ENCODE measurements at regions not wholly inside any gene's neighbourhood (a gene's known extent, or its start where the extent isn't known, plus 50 kb on each side); places are given as distances from the start of the nearest gene placed in this dataset.
"Not testable (repeated sequence)": the region's sequence is repeated elsewhere in the genome, so short reads cannot be mapped to it uniquely, and the experiment has no call there.

DNA sequence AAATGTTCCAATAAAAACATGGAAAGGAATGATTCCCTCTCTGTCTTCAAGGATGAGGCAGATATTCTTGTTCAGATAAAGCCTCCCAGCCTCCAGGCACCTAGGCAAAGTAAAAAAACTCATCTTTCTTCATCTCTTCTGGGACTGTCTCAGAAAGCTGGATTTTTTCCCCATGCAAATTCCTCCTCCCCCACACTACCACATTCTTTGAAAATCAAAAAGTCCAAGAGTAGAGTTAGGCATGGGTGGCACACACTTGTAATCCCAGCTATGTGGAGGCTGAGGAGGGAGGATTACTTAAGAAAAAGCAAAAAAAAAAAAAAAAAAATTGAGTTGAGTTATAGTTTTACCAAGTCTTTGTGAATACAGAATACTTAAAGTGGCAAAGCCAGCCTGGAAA lies 82.8 kb downstream of the GLUL start:
- no peak overlapping the region for H3K9ac ChIP-seq (ENCODE audit: low read depth in 1 of 2, low read length in 2 of 2)
- H3K9me3 ChIP-seq (ENCODE audit: control insufficient read depth in 1 of 2, low read length in 2 of 2): no peaks in the 10 kb centered on the region
- H3K27me3 ChIP-seq (ENCODE audit: control insufficient read depth in 1 of 2, insufficient read depth in 2 of 2, low read length in 2 of 2): no peaks in the 10 kb centered on the region
- H3K4me1 ChIP-seq (ENCODE audit: control insufficient read depth in 1 of 2, insufficient read depth in 2 of 2, low read length in 2 of 2): no peaks in the 10 kb centered on the region
- H3K27ac ChIP-seq (ENCODE audit: low read depth, low read length): no peak overlapping the region
- H3K4me3 ChIP-seq (ENCODE audit: low read depth in 1 of 2, low read length in 2 of 2): no peak overlapping the region
- H3K36me3 ChIP-seq (ENCODE audit: control insufficient read depth in 1 of 2, insufficient read depth in 2 of 2, low read length in 2 of 2): no peaks in the 10 kb centered on the region

DNA sequence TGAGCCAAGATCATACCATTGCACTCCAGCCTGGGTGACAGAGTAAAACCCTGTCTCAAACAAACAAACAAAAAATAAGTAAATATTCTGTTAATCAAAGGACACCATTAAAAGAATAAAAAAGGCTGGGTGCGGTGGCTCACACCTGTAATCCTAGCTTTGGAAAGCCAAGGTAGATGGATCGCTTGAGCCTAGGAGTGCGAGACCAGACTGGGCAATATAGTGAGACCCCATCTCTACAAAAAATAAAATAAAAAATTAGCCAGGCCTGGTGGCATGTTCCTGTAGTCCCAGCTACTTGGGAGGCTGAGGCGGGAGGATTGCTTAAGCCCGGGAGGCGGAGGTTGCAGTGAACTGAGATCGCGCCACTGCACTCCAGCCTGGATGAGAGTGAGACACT lies 84.1 kb downstream of the GLUL start:
- H3K9me3 ChIP-seq (ENCODE audit: control insufficient read depth in 1 of 2, low read length in 2 of 2); H3K4me3 ChIP-seq (ENCODE audit: low read depth in 1 of 2, low read length in 2 of 2); H3K4me1 ChIP-seq (ENCODE audit: control insufficient read depth in 1 of 2, insufficient read depth in 2 of 2, low read length in 2 of 2); H3K27ac ChIP-seq (ENCODE audit: low read depth, low read length); H3K27me3 ChIP-seq (ENCODE audit: control insufficient read depth in 1 of 2, insufficient read depth in 2 of 2, low read length in 2 of 2); H3K36me3 ChIP-seq (ENCODE audit: control insufficient read depth in 1 of 2, insufficient read depth in 2 of 2, low read length in 2 of 2); H3K9ac ChIP-seq (ENCODE audit: low read depth in 1 of 2, low read length in 2 of 2): not testable (repeated sequence)

DNA sequence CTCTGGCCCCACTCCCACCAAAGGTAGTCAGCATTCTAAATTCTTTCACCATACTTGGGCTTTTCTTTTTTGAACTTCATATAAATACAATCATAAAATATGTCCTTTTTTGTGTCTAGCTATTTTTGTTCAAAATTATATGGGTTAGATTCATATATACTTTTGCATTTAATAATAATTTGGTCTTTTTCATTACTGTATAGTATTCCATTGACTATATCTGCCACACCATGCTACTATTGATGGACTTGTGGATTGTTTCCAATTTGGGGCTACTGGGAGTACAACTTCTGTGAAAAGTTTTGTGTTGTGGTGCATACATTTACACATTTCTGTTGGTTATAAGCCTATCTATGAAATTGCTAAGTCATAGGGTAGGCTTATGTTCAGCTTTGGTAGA lies 85.7 kb downstream of the GLUL start:
- H3K9me3 ChIP-seq (ENCODE audit: control insufficient read depth in 1 of 2, low read length in 2 of 2): no peaks in the 10 kb centered on the region
- no peaks in the 10 kb centered on the region for H3K36me3 ChIP-seq (ENCODE audit: control insufficient read depth in 1 of 2, insufficient read depth in 2 of 2, low read length in 2 of 2)
- no peak overlapping the region for H3K27ac ChIP-seq (ENCODE audit: low read depth, low read length)
- H3K27me3 ChIP-seq (ENCODE audit: control insufficient read depth in 1 of 2, insufficient read depth in 2 of 2, low read length in 2 of 2): no peaks in the 10 kb centered on the region
- H3K9ac ChIP-seq (ENCODE audit: low read depth in 1 of 2, low read length in 2 of 2): no peak overlapping the region
- peaks cover 0 to 4% of the 10 kb centered on the region in 2 donors for H3K4me1 ChIP-seq (ENCODE audit: control insufficient read depth in 1 of 2, insufficient read depth in 2 of 2, low read length in 2 of 2)
- no peak overlapping the region for H3K4me3 ChIP-seq (ENCODE audit: low read depth in 1 of 2, low read length in 2 of 2)

GRCh38 chr1:182304627-182305026 lies 87.0 kb downstream of the GLUL start:
- no peak overlapping the region for H3K27ac ChIP-seq (ENCODE audit: low read depth, low read length)
- H3K9ac ChIP-seq (ENCODE audit: low read depth in 1 of 2, low read length in 2 of 2): no peak overlapping the region
- H3K4me3 ChIP-seq (ENCODE audit: low read depth in 1 of 2, low read length in 2 of 2): no peak overlapping the region
- no peaks in the 10 kb centered on the region for H3K27me3 ChIP-seq (ENCODE audit: control insufficient read depth in 1 of 2, insufficient read depth in 2 of 2, low read length in 2 of 2)
- H3K36me3 ChIP-seq (ENCODE audit: control insufficient read depth in 1 of 2, insufficient read depth in 2 of 2, low read length in 2 of 2): no peaks in the 10 kb centered on the region
- H3K4me1 ChIP-seq (ENCODE audit: control insufficient read depth in 1 of 2, insufficient read depth in 2 of 2, low read length in 2 of 2): peaks cover 0 to 4% of the 10 kb centered on the region in 2 donors
- H3K9me3 ChIP-seq (ENCODE audit: control insufficient read depth in 1 of 2, low read length in 2 of 2): no peaks in the 10 kb centered on the region

GRCh38 chr1:182304218-182304617 lies 87.4 kb downstream of the GLUL start:
- Histone ChIP-seq H3K27me3 (ENCODE audit: control insufficient read depth in 1 of 2, insufficient read depth in 2 of 2, low read length in 2 of 2) (no peaks in the 10 kb centered on the region), H3K9ac (ENCODE audit: low read depth in 1 of 2, low read length in 2 of 2) (no peak overlapping the region), H3K27ac (ENCODE audit: low read depth, low read length) (no peak overlapping the region), H3K4me3 (ENCODE audit: low read depth in 1 of 2, low read length in 2 of 2) (no peak overlapping the region), H3K4me1 (ENCODE audit: control insufficient read depth in 1 of 2, insufficient read depth in 2 of 2, low read length in 2 of 2) (peaks cover 0 to 4% of the 10 kb centered on the region in 2 donors), H3K9me3 (ENCODE audit: control insufficient read depth in 1 of 2, low read length in 2 of 2) (no peaks in the 10 kb centered on the region), H3K36me3 (ENCODE audit: control insufficient read depth in 1 of 2, insufficient read depth in 2 of 2, low read length in 2 of 2) (no peaks in the 10 kb centered on the region)

- Histone ChIP-seq H3K9ac (ENCODE audit: low read depth in 1 of 2, low read length in 2 of 2) (no peak overlapping the region), H3K27me3 (ENCODE audit: control insufficient read depth in 1 of 2, insufficient read depth in 2 of 2, low read length in 2 of 2) (no peaks in the 10 kb centered on the region), H3K9me3 (ENCODE audit: control insufficient read depth in 1 of 2, low read length in 2 of 2) (no peaks in the 10 kb centered on the region), H3K4me1 (ENCODE audit: control insufficient read depth in 1 of 2, insufficient read depth in 2 of 2, low read length in 2 of 2) (peaks cover 0 to 4% of the 10 kb centered on the region in 2 donors), H3K36me3 (ENCODE audit: control insufficient read depth in 1 of 2, insufficient read depth in 2 of 2, low read length in 2 of 2) (no peaks in the 10 kb centered on the region), H3K4me3 (ENCODE audit: low read depth in 1 of 2, low read length in 2 of 2) (no peak overlapping the region), H3K27ac (ENCODE audit: low read depth, low read length) (no peak overlapping the region)
Measured at GRCh38 chr1:182303778-182304177, 87.8 kb downstream of the GLUL start.

DNA sequence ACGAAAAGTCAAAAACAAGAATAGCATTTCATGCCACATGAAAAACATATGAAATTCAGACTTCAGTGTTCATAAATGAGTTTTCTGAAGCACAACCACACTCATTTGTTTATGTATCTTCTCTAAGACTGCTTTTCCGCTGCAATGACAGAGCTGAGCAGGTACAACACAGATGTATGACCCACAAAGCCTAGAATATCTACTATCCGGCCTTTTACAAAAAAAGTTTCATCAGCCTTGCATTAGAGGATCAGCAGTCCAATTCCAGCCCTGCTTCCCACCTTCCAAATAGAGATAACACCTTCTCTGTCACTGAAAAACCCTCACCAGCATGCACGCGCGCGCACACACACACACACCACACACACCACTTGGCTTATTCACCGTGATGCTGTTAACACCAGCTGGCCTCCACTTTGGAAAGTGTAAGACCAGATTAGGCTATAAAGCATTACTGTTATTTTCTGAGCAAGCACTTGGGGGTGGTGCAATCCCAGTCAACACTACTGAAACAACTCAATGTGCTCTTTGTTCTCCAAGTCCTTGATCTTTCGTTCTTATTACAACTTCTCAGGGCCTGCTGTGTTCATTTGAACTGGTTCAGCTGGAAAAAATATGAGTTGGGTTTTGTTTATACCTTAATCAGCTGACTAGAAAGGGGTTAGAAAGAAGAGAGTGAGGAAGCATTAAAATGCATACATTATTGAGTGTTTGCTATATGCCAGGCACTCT lies 90.0 kb downstream of the GLUL start:
- Histone ChIP-seq H3K4me3 (ENCODE audit: low read depth in 1 of 2, low read length in 2 of 2) (no peak overlapping the region), H3K9ac (ENCODE audit: low read depth in 1 of 2, low read length in 2 of 2) (no peak overlapping the region), H3K4me1 (ENCODE audit: control insufficient read depth in 1 of 2, insufficient read depth in 2 of 2, low read length in 2 of 2) (peaks cover 0 to 4% of the 10 kb centered on the region in 2 donors), H3K27me3 (ENCODE audit: control insufficient read depth in 1 of 2, insufficient read depth in 2 of 2, low read length in 2 of 2) (no peaks in the 10 kb centered on the region), H3K36me3 (ENCODE audit: control insufficient read depth in 1 of 2, insufficient read depth in 2 of 2, low read length in 2 of 2) (no peaks in the 10 kb centered on the region), H3K27ac (ENCODE audit: low read depth, low read length) (no peak overlapping the region), H3K9me3 (ENCODE audit: control insufficient read depth in 1 of 2, low read length in 2 of 2) (no peaks in the 10 kb centered on the region)

- Histone ChIP-seq H3K4me3 (ENCODE audit: low read depth in 1 of 2, low read length in 2 of 2) (no peak overlapping the region), H3K9me3 (ENCODE audit: control insufficient read depth in 1 of 2, low read length in 2 of 2) (no peaks in the 10 kb centered on the region), H3K27ac (ENCODE audit: low read depth, low read length) (no peak overlapping the region), H3K4me1 (ENCODE audit: control insufficient read depth in 1 of 2, insufficient read depth in 2 of 2, low read length in 2 of 2) (peaks cover 0 to 4% of the 10 kb centered on the region in 2 donors), H3K27me3 (ENCODE audit: control insufficient read depth in 1 of 2, insufficient read depth in 2 of 2, low read length in 2 of 2) (no peaks in the 10 kb centered on the region), H3K36me3 (ENCODE audit: control insufficient read depth in 1 of 2, insufficient read depth in 2 of 2, low read length in 2 of 2) (no peaks in the 10 kb centered on the region), H3K9ac (ENCODE audit: low read depth in 1 of 2, low read length in 2 of 2) (no peak overlapping the region)
Measured at GRCh38 chr1:182301026-182301436, 90.6 kb downstream of the GLUL start.

- H3K27me3 ChIP-seq (ENCODE audit: control insufficient read depth in 1 of 2, insufficient read depth in 2 of 2, low read length in 2 of 2): no peaks in the 10 kb centered on the region
- H3K9ac ChIP-seq (ENCODE audit: low read depth in 1 of 2, low read length in 2 of 2): no peak overlapping the region
- H3K9me3 ChIP-seq (ENCODE audit: control insufficient read depth in 1 of 2, low read length in 2 of 2): no peaks in the 10 kb centered on the region
- H3K4me3 ChIP-seq (ENCODE audit: low read depth in 1 of 2, low read length in 2 of 2): no peak overlapping the region
- no peak overlapping the region for H3K27ac ChIP-seq (ENCODE audit: low read depth, low read length)
- peaks cover 0 to 4% of the 10 kb centered on the region in 2 donors for H3K4me1 ChIP-seq (ENCODE audit: control insufficient read depth in 1 of 2, insufficient read depth in 2 of 2, low read length in 2 of 2)
- no peaks in the 10 kb centered on the region for H3K36me3 ChIP-seq (ENCODE audit: control insufficient read depth in 1 of 2, insufficient read depth in 2 of 2, low read length in 2 of 2)
Measured at GRCh38 chr1:182299728-182300616, 91.6 kb downstream of the GLUL start.

DNA sequence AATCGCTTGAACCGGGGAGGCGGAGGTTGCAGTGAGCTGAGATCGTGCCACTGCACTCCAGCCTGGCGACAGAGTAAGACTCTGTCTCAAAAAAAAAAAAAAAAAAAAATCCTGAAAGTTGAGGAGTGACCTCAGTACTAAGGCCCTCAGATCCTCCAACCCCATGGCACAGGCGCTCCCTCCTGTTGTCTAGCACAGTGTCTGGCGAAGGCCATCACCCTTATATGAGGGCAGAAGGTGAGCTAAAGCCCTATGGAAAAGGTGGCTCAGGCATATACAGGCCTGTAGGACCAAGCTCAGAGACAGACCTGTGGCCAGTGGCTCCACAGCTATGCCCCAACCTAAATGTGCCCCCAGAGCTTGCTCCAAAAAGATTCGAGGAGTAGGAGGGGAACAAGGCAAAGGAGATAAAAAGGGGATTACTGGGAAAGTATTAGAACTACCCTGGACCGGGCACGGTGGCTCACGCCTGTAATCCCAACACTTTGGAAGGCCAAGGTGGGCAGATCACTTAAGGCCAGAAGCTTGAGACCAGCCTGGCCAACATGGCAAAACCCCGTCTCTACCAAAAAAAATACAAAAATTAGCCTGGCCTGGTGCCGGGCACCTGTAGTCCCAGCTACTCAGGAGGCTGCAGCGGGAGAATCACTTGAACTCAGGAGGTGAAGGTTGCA lies 92.4 kb downstream of the GLUL start:
- not testable (repeated sequence) for H3K27me3 ChIP-seq (ENCODE audit: control insufficient read depth in 1 of 2, insufficient read depth in 2 of 2, low read length in 2 of 2); H3K36me3 ChIP-seq (ENCODE audit: control insufficient read depth in 1 of 2, insufficient read depth in 2 of 2, low read length in 2 of 2); H3K4me3 ChIP-seq (ENCODE audit: low read depth in 1 of 2, low read length in 2 of 2); H3K4me1 ChIP-seq (ENCODE audit: control insufficient read depth in 1 of 2, insufficient read depth in 2 of 2, low read length in 2 of 2); H3K9ac ChIP-seq (ENCODE audit: low read depth in 1 of 2, low read length in 2 of 2); H3K27ac ChIP-seq (ENCODE audit: low read depth, low read length); H3K9me3 ChIP-seq (ENCODE audit: control insufficient read depth in 1 of 2, low read length in 2 of 2)
